ENCODE measurements at regions not wholly inside any gene's neighbourhood (a gene's known extent, or its start where the extent isn't known, plus 50 kb on each side); places are given as distances from the start of the nearest gene placed in this dataset.

DNA sequence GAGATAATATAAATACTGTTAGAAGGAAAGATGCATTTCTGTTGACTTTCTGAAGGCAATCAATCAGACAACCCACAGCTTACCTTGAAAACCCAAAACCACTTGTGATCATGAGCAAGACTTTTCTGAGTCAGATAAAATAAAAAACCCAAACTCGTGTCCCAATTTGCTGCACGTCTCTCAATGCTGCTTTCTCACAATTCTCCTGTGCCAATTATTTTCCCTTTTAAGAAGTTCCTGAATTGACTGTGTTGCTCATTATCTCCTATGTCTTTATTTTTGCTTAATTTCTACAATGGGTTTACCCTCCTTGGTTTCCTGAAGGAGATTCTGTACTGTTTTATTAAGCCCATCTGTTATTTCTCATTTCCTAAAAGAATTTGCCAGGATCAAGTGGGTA is 1891.9 kb upstream of the PCDH10 start:
- H3K27ac ChIP-seq: no peak overlapping the region
- no peak for TF ChIP-seq CTCF (conservative IDR thresholded peaks at IDR 0.05)

DNA sequence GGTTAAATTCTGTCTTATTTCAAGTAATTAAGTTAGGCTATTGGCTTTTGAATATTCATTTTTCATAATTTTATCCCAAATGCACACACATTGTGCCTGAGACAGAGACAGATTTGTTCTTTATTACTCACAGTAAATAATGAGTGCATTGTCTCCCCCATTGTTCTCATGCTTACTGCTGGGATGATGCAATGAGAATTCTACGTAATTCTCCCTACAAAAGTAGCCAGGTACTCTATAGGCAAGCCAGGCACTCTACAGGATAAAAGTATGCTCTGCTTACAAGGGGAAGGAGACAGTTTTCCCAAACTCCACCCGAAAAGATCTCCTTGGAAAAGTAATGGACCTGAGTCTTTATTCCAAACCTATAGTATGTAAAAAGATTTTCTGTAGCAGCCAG is 1890.7 kb upstream of the PCDH10 start:
- no peak for TF ChIP-seq CTCF (conservative IDR thresholded peaks at IDR 0.05)

DNA sequence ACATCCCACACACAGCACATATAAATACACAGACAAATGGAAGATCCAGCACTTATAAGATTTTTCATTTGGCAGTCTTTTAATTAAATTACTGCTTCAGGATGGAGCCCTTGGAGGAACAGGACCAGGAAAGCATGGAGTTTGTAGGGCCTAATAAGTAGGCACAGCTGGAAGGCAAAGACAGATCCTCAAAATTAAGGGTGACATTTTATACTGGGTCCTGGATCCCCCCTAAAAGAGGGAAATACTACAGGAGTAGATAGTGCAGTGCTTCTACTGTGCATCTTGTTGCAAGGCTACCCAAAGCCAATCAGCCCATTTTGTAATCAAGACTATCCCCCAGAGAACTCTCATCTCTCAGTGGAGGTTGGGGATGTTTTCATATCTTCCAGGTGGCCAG is 1860.7 kb upstream of the PCDH10 start:
- no peak for TF ChIP-seq CTCF (conservative IDR thresholded peaks at IDR 0.05)
- H3K27ac ChIP-seq: no peak overlapping the region

More for the DNA sequence above, 1890.7 kb upstream of the PCDH10 start:
- no peak overlapping the region for H3K27ac ChIP-seq

GRCh38 chr4:131296192-131296591 is 1852.9 kb upstream of the PCDH10 start:
- no peak overlapping the region for H3K27ac ChIP-seq
- TF ChIP-seq CTCF (conservative IDR thresholded peaks at IDR 0.05): no peak

DNA sequence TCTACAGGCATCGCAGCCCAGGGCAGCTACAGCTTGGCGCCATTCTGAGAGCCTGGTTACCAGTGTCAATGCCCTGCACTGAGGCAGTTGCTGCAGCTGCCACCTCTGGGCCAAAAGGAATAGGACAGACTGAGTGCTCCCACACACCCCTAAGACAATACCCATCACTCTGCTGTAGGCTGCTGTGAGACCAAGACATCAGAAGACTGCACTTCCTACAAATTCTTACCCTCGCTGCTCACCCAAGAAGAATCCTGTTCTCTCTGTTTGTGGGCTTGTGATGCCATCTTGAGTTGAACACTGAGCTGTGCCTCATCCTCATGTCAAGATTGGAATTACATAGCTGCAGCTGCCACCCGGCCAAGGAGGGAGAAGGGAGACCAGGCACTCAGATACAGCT is 1847.0 kb upstream of the PCDH10 start:
- TF ChIP-seq CTCF (conservative IDR thresholded peaks at IDR 0.05): peak; percentile 36
- H3K27ac ChIP-seq: no peak overlapping the region

DNA sequence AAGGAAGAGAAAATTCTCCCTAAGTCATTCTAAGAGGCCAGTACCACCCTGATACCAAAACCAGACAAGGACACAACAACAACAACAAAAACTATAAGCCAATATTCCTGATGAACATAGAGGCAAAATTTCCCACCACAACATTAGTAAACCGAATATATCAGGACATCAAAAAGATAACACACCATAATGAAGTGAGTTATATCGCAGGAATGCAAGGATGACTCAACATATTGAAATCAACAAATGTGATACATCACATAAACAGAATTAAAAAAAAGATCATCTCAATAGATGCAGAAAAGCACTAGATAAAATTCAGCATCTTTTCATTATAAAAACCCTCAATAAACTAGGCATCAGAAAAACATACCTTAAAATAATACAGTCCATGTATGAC is 1844.4 kb upstream of the PCDH10 start:
- no peak for TF ChIP-seq CTCF (conservative IDR thresholded peaks at IDR 0.05)
- no peak overlapping the region for H3K27ac ChIP-seq

GRCh38 chr4:131309628-131310027 is 1839.5 kb upstream of the PCDH10 start:
- H3K27ac ChIP-seq: no peak overlapping the region
- no peak for TF ChIP-seq CTCF (conservative IDR thresholded peaks at IDR 0.05)

GRCh38 chr4:131316086-131316485 is 1833.0 kb upstream of the PCDH10 start:
- H3K27ac ChIP-seq: no peak overlapping the region
- no peak for TF ChIP-seq CTCF (conservative IDR thresholded peaks at IDR 0.05)

All from VCaP (cell line).